ENCODE measurements at regions not wholly inside any gene's neighbourhood (a gene's known extent, or its start where the extent isn't known, plus 50 kb on each side); places are given as distances from the start of the nearest gene placed in this dataset.

GRCh38 chr6:132140189-132140588 is 189.0 kb upstream of the CCN2 start:
- H3K9me2 ChIP-seq: no peaks in the 10 kb centered on the region
- H4K20me1 ChIP-seq (ENCODE audit: insufficient read depth): no peaks in the 10 kb centered on the region
- no peak overlapping the region for H3K4me2 ChIP-seq
- no peak overlapping the region for H3K4me3 ChIP-seq (ENCODE audit: low read depth in 2 of 2, low read length in 1 of 2)
- no peak overlapping the region for H3K27ac ChIP-seq (ENCODE audit: low read depth in 2 of 2, low read length in 1 of 2)
- no peak overlapping the region for H2AFZ ChIP-seq (ENCODE audit: low read depth)
- no peaks in the 10 kb centered on the region for H3K36me3 ChIP-seq (replicated peaks in 1 of 2; ENCODE audit: control insufficient read depth in 1 of 2, insufficient read depth in 2 of 2, low read length in 1 of 2)
- no peak overlapping the region for H3K9ac ChIP-seq
- DNase-seq: no peak
- no peak for TF ChIP-seq RAD21 (IDR thresholded peaks at IDR 0.05; ENCODE audit: low read length)
- TF ChIP-seq FOXM1 (IDR thresholded peaks at IDR 0.05; ENCODE audit: low read depth): no peak
- TF ChIP-seq REST (IDR thresholded peaks at IDR 0.05; ENCODE audit: low read depth, low read length): no peak
- TF ChIP-seq ELF1 (IDR thresholded peaks at IDR 0.05): no peak
- no peak for TF ChIP-seq TEAD4 (IDR thresholded peaks at IDR 0.05; ENCODE audit: borderline replicate concordance, insufficient read depth)
- TF ChIP-seq IRF3 (IDR thresholded peaks at IDR 0.05; ENCODE audit: low read depth, low read length): no peak
- TF ChIP-seq RCOR1 (IDR thresholded peaks at IDR 0.05; ENCODE audit: low read length): no peak
- TF ChIP-seq MAX (IDR thresholded peaks at IDR 0.05; ENCODE audit: low read depth): no peak
- TF ChIP-seq FOSL2 (IDR thresholded peaks at IDR 0.05; ENCODE audit: borderline replicate concordance, low read depth): no peak
- no peak for TF ChIP-seq NRF1 (IDR thresholded peaks at IDR 0.05; ENCODE audit: low read depth, low read length)
- no peak for TF ChIP-seq GATA2 (CRISPR knock-in tag; IDR thresholded peaks at IDR 0.05)
- no peak for TF ChIP-seq GABPA (IDR thresholded peaks at IDR 0.05; ENCODE audit: low read depth)
- TF ChIP-seq YY1 (IDR thresholded peaks at IDR 0.05; ENCODE audit: low read depth): no peak
- TF ChIP-seq FOXJ3 (CRISPR knock-in tag; IDR thresholded peaks at IDR 0.05): no peak
- no peak for TF ChIP-seq EZH2phosphoT487 (IDR thresholded peaks at IDR 0.05; ENCODE audit: borderline replicate concordance, low read depth)
- TF ChIP-seq CHD2 (IDR thresholded peaks at IDR 0.05; ENCODE audit: low read length, partially characterized antibody): no peak
- no peak for TF ChIP-seq MXI1 (IDR thresholded peaks at IDR 0.05; ENCODE audit: low read depth, low read length)
- TF ChIP-seq SMC3 (IDR thresholded peaks at IDR 0.05; ENCODE audit: low read depth, low read length): no peak
- no peak for TF ChIP-seq POLR2AphosphoS5 (IDR thresholded peaks at IDR 0.05; ENCODE audit: low read depth, low read length)
- no peak for TF ChIP-seq RXRA (IDR thresholded peaks at IDR 0.05; ENCODE audit: borderline replicate concordance, low read depth)
- H3F3A ChIP-seq (replicated peaks; ENCODE audit: insufficient read depth): no peaks in the 10 kb centered on the region
- no peaks in the 10 kb centered on the region for H3K79me2 ChIP-seq (ENCODE audit: insufficient read depth)
- ChIA-PET POLR2A (no interaction called here), CTCF (no interaction called here)
- 56% methylated on average over 3 of the region's 3 CpGs for WGBS (ENCODE audit: low lambda C conversion rate)
- no peaks in the 10 kb centered on the region for H3K9me3 ChIP-seq
- H3K4me1 ChIP-seq (ENCODE audit: control insufficient read depth in 1 of 2, insufficient read depth in 2 of 2, low read depth in 1 of 2, low read length in 1 of 2): no peaks in the 10 kb centered on the region
- H3K27me3 ChIP-seq (ENCODE audit: insufficient read depth): no peaks in the 10 kb centered on the region

Measured in SK-N-SH (cell line).